ENCODE measurements at regions not wholly inside any gene's neighbourhood (a gene's known extent, or its start where the extent isn't known, plus 50 kb on each side); places are given as distances from the start of the nearest gene placed in this dataset.

DNA sequence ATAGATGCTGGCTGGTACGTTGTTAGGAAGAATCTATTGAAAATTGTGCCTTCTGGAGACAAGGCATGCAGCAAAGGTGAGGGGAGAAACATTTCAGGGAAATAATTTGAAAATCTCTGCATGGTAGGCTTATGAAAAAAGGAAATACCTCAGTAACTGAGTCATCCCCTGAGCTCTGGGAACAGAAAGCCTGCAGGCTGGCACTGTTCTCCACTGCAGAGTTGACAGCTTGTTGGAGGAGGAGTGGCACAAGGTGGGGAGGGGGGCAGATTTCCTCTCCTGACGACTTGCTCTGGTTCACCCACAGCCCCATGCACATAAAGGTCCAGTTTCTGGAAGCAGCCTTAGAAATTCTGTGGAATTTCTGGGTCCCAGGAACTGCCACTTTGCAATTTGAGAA is 179.4 kb downstream of the ABHD5 start:
- POLR2A ChIA-PET = interaction anchor here (0.6 kb wide), 1 partner anchor 18 kb away, joined by 3 read pairs; no protein-coding TSS in a partner anchor
- CTCF ChIA-PET = no interaction called here
- H3K27me3 ChIP-seq (ENCODE audit: control insufficient read depth, insufficient read depth, low read length) = no peaks in the 10 kb centered on the region
- ATAC-seq (no peak; the same call in 1 of the 2 replicates), DNase-seq (ENCODE audit: low read depth, low spot score) (no peak)
- BruUV-seq (replicated peaks) = no TSS peak
- in situ Hi-C loops (cut with HindIII; ENCODE audit: low pct_unique_long_range_greater_than_20kb, low sequenced_read_pairs) (no loop called here), intact Hi-C loops (cut with micrococcal nuclease; ENCODE audit: unreplicated experiment) (no loop called here)
- H3K27ac ChIP-seq (ENCODE audit: low read length) = no peak overlapping the region
- H3K4me3 ChIP-seq (ENCODE audit: low read depth in 2 of 2, low read length in 2 of 2) = no peak overlapping the region
- no peaks in the 10 kb centered on the region for H3K36me3 ChIP-seq (ENCODE audit: control insufficient read depth, insufficient read depth, low read length)
- no peak for TF ChIP-seq POLR2AphosphoS5 (IDR thresholded peaks at IDR 0.05; ENCODE audit: low read depth, low read length)
- TF ChIP-seq, protein P1, sequence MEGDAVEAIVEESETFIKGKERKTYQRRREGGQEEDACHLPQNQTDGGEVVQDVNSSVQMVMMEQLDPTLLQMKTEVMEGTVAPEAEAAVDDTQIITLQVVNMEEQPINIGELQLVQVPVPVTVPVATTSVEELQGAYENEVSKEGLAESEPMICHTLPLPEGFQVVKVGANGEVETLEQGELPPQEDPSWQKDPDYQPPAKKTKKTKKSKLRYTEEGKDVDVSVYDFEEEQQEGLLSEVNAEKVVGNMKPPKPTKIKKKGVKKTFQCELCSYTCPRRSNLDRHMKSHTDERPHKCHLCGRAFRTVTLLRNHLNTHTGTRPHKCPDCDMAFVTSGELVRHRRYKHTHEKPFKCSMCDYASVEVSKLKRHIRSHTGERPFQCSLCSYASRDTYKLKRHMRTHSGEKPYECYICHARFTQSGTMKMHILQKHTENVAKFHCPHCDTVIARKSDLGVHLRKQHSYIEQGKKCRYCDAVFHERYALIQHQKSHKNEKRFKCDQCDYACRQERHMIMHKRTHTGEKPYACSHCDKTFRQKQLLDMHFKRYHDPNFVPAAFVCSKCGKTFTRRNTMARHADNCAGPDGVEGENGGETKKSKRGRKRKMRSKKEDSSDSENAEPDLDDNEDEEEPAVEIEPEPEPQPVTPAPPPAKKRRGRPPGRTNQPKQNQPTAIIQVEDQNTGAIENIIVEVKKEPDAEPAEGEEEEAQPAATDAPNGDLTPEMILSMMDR (IDR thresholded peaks at IDR 0.05) = no peak
- no peak for TF ChIP-seq TCF7L2 (IDR thresholded peaks at IDR 0.05; ENCODE audit: low read depth, low read length)
- no peak for TF ChIP-seq SIN3A (IDR thresholded peaks at IDR 0.05; ENCODE audit: borderline replicate concordance, insufficient read depth, low read depth, low read length)
- TF ChIP-seq, protein P2, sequence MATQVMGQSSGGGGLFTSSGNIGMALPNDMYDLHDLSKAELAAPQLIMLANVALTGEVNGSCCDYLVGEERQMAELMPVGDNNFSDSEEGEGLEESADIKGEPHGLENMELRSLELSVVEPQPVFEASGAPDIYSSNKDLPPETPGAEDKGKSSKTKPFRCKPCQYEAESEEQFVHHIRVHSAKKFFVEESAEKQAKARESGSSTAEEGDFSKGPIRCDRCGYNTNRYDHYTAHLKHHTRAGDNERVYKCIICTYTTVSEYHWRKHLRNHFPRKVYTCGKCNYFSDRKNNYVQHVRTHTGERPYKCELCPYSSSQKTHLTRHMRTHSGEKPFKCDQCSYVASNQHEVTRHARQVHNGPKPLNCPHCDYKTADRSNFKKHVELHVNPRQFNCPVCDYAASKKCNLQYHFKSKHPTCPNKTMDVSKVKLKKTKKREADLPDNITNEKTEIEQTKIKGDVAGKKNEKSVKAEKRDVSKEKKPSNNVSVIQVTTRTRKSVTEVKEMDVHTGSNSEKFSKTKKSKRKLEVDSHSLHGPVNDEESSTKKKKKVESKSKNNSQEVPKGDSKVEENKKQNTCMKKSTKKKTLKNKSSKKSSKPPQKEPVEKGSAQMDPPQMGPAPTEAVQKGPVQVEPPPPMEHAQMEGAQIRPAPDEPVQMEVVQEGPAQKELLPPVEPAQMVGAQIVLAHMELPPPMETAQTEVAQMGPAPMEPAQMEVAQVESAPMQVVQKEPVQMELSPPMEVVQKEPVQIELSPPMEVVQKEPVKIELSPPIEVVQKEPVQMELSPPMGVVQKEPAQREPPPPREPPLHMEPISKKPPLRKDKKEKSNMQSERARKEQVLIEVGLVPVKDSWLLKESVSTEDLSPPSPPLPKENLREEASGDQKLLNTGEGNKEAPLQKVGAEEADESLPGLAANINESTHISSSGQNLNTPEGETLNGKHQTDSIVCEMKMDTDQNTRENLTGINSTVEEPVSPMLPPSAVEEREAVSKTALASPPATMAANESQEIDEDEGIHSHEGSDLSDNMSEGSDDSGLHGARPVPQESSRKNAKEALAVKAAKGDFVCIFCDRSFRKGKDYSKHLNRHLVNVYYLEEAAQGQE (IDR thresholded peaks at IDR 0.05; ENCODE audit: insufficient read depth in 1 of 2, low read depth in 2 of 2, low read length in 1 of 2) = no peak
- no peaks in the 10 kb centered on the region; the same call in 1 of the 2 replicates for H3K4me1 ChIP-seq (ENCODE audit: control insufficient read depth, insufficient read depth, low read length)
- no peaks in the 10 kb centered on the region for H3K9me3 ChIP-seq (ENCODE audit: control insufficient read depth, insufficient read depth, low read depth, low read length)

DNA sequence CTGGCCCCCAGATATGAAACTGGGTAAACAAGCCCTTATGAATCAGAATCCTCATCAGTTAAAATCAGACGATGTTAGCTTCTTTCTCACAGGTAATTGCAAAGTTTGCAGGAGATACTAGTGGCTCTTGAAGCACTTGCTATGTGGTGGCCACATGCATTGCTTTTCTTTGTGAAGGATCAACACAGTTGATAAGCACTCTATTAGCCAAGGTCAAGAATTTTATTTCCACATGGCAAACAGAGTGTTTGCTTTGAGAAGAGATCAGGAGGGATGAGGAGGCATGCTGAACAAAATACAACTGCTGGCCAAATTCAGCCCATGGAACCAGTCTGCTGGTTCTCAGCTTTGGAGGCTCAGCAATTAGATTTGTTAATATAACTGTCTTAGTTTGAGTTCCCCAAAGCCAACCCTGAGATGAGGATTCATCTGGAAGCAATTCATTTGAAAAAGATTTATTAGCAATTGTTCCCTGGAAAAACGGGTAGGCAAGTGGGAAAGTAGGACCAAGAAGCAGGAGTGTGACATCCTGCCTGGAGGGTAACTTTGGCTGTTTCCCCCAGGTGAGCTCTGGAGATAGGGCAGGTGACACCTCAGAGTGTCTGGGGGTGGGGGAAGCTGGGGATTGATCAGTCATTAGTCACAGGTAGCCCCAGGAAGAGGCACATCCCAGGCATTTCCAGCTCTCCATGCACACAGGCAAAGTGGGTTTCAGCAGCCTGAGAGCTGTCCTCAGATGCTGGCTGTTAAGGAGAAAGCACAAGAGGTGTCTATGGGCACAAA is 180.3 kb downstream of the ABHD5 start:
- no peaks in the 10 kb centered on the region for H3K36me3 ChIP-seq (ENCODE audit: control insufficient read depth, insufficient read depth, low read length)
- H3K27me3 ChIP-seq (ENCODE audit: control insufficient read depth, insufficient read depth, low read length) = no peaks in the 10 kb centered on the region
- ATAC-seq = no peak
- no peaks in the 10 kb centered on the region for H3K9me3 ChIP-seq (ENCODE audit: control insufficient read depth, insufficient read depth, low read depth, low read length)
- no peaks in the 10 kb centered on the region; the same call in 1 of the 2 replicates for H3K4me1 ChIP-seq (ENCODE audit: control insufficient read depth, insufficient read depth, low read length)
- in situ Hi-C loops (cut with HindIII; ENCODE audit: low pct_unique_long_range_greater_than_20kb, low sequenced_read_pairs) = no loop called here
- BruUV-seq (replicated peaks) = no TSS peak
- TF ChIP-seq, protein P2 (IDR thresholded peaks at IDR 0.05; ENCODE audit: insufficient read depth in 1 of 2, low read depth in 2 of 2, low read length in 1 of 2) = no peak
- TF ChIP-seq, protein P1 (IDR thresholded peaks at IDR 0.05) = no peak
- no peak for TF ChIP-seq POLR2AphosphoS5 (IDR thresholded peaks at IDR 0.05; ENCODE audit: low read depth, low read length)
- no peak overlapping the region for H3K27ac ChIP-seq (ENCODE audit: low read length)
- intact Hi-C loops (cut with micrococcal nuclease; ENCODE audit: unreplicated experiment) = no loop called here
- H3K4me3 ChIP-seq (ENCODE audit: low read depth in 2 of 2, low read length in 2 of 2) = no peak overlapping the region
- POLR2A ChIA-PET = interaction anchor here (0.6 kb wide), 1 partner anchor 17 kb away, joined by 3 read pairs; no protein-coding TSS in a partner anchor
- no peak for DNase-seq (ENCODE audit: low read depth, low spot score)
- CTCF ChIA-PET = no interaction called here

All from Panc1 (cell line).